HL-60 (cell line): ENCODE measurements at regions not wholly inside any gene's neighbourhood (a gene's known extent, or its start where the extent isn't known, plus 50 kb on each side); places are given as distances from the start of the nearest gene placed in this dataset.

Source experiments
- CTCF ChIP-seq: IDR thresholded peaks from one replicate; pipeline ENCODE4 v1.5.1; 2011; ENCODE audit warnings: low read length, control low read depth, inconsistent platforms; ENCODE audit not compliant: insufficient read depth
- GABPA ChIP-seq: IDR thresholded peaks from 2 replicates; pipeline ENCODE4 v1.6.1; 2012; ENCODE audit warnings: low read depth
- POLR2AphosphoS5 ChIP-seq: IDR thresholded peaks from 2 replicates; pipeline ENCODE4 v1.6.1; 2012; ENCODE audit warnings: low read depth
- REST ChIP-seq: IDR thresholded peaks from 2 replicates; pipeline ENCODE4 v1.6.1; 2012; ENCODE audit warnings: low read depth; ENCODE audit not compliant: insufficient replicate concordance
- SPI1 ChIP-seq: IDR thresholded peaks from 2 replicates; pipeline ENCODE4 v1.6.1; 2012; ENCODE audit warnings: low read depth, mild to moderate bottlenecking, borderline replicate concordance

- TF ChIP-seq CTCF, result no peak
- no peak for TF ChIP-seq POLR2AphosphoS5
- TF ChIP-seq GABPA, result no peak
- no peak for TF ChIP-seq REST
- no peak for TF ChIP-seq SPI1
Measured at GRCh38 chr14:38430522-38430921, 174.6 kb upstream of the CLEC14A start.
